H1 (cell line): ENCODE measurements at regions not wholly inside any gene's neighbourhood (a gene's known extent, or its start where the extent isn't known, plus 50 kb on each side); places are given as distances from the start of the nearest gene placed in this dataset.

Experiments
- BRCA1 ChIP-seq: IDR thresholded peaks from 2 replicates; pipeline ENCODE4 v1.6.1; 2012; ENCODE audit warnings: low read depth, low read length, improper control_type of control experiment
- CHD1 ChIP-seq: IDR thresholded peaks from 2 replicates; pipeline ENCODE4 v1.6.1; 2012; ENCODE audit warnings: low read depth, low read length, improper control_type of control experiment
- CHD2 ChIP-seq: IDR thresholded peaks from 2 replicates; pipeline ENCODE4 v1.6.1; 2012; ENCODE audit warnings: low read length, improper control_type of control experiment
- EZH2 ChIP-seq: fragments of 200-600 bp; sonication (generic); IDR thresholded peaks from 2 replicates; pipeline ENCODE4 v1.7.1; 2012; ENCODE audit warnings: low read depth, mild to moderate bottlenecking, moderate library complexity, low read length, inconsistent platforms; ENCODE audit not compliant: severe bottlenecking
- JUN ChIP-seq: IDR thresholded peaks from 2 replicates; pipeline ENCODE4 v1.6.1; 2011; ENCODE audit warnings: low read depth, mild to moderate bottlenecking, improper control_type of control experiment, low read length
- NRF1 ChIP-seq: IDR thresholded peaks from 2 replicates; pipeline ENCODE4 v1.6.1; 2011; ENCODE audit warnings: mild to moderate bottlenecking, low read depth, low read length, improper control_type of control experiment
- POLR2A ChIP-seq, 2 experiments: IDR thresholded peaks; 1 replicate in 1 of 2; 2 replicates in 1 of 2; pipeline ENCODE4 v1.6.1; 2011; ENCODE audit warnings: low read depth in 2 of 2, low read length in 2 of 2, mild to moderate bottlenecking in 2 of 2; ENCODE audit errors: control extremely low read depth in 1 of 2
- POLR2AphosphoS5 ChIP-seq: IDR thresholded peaks from 2 replicates; pipeline ENCODE4 v1.6.1; 2011; ENCODE audit warnings: low read depth, low read length
- RNF2 ChIP-seq: fragments of 200-900, 300-1000 bp; sonication (generic); IDR thresholded peaks from 2 replicates; pipeline ENCODE4 v1.7.1; 2016; ENCODE audit warnings: borderline replicate concordance, low read depth, mild to moderate bottlenecking, antibody characterized with exemption, low read length; ENCODE audit not compliant: poor library complexity, severe bottlenecking; ENCODE audit errors: missing control alignments
- TBP ChIP-seq: IDR thresholded peaks from 2 replicates; pipeline ENCODE4 v1.6.1; 2011; ENCODE audit warnings: low read depth, low read length, improper control_type of control experiment
- YY1 ChIP-seq: IDR thresholded peaks from 2 replicates; pipeline ENCODE4 v1.6.1; 2011; ENCODE audit warnings: low read depth, mild to moderate bottlenecking, low read length
- TF ChIP-seq, protein P1 (sequence below), 3 experiments: IDR thresholded peaks; 1 replicate in 2 of 3; 2 replicates in 1 of 3; pipeline versions ENCODE4 v1.5.1 to v1.6.1; 2011; ENCODE audit warnings: low read length in 3 of 3, mild to moderate bottlenecking in 3 of 3, inconsistent platforms in 2 of 3, low read depth in 1 of 3, moderate library complexity in 1 of 3; ENCODE audit not compliant: insufficient read depth in 1 of 3; ENCODE audit errors: control extremely low read depth in 1 of 3

DNA sequence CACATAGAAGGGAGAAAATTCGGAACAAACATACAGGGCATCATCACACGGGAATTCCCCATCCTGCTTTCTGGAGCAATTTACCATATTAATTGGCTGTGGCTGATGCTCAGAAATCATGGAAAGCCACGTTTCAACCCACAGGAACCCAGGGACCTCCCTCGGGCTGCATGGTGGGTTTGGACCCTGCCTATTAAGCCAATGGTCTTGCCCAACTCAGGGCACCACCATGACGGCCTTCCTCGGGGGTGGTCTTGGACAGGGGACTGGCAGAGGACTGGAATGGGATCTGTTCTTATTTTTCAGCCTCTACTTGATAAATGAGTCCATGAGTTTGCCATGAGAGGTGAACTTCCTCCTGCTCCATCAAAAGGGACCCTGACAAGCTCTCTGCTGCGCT lies 374.0 kb downstream of the SHANK2 start:
- TF ChIP-seq JUN (no peak), YY1 (no peak), NRF1 (no peak), EZH2 (no peak), POLR2AphosphoS5 (no peak), TBP (no peak), POLR2A (IDR thresholded peaks at IDR 0.05; ENCODE audit: control extremely low read depth in 1 of 2, low read depth in 2 of 2, low read length in 2 of 2) (no peak), RNF2 (no peak), CHD1 (no peak), BRCA1 (no peak), CHD2 (no peak)
- TF ChIP-seq, protein P1, sequence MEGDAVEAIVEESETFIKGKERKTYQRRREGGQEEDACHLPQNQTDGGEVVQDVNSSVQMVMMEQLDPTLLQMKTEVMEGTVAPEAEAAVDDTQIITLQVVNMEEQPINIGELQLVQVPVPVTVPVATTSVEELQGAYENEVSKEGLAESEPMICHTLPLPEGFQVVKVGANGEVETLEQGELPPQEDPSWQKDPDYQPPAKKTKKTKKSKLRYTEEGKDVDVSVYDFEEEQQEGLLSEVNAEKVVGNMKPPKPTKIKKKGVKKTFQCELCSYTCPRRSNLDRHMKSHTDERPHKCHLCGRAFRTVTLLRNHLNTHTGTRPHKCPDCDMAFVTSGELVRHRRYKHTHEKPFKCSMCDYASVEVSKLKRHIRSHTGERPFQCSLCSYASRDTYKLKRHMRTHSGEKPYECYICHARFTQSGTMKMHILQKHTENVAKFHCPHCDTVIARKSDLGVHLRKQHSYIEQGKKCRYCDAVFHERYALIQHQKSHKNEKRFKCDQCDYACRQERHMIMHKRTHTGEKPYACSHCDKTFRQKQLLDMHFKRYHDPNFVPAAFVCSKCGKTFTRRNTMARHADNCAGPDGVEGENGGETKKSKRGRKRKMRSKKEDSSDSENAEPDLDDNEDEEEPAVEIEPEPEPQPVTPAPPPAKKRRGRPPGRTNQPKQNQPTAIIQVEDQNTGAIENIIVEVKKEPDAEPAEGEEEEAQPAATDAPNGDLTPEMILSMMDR (IDR thresholded peaks at IDR 0.05; ENCODE audit: control extremely low read depth in 1 of 3, insufficient read depth in 1 of 3, low read depth in 1 of 3, low read length in 3 of 3), result no peak
